Left ventricle myocardium inferior (tissue), 1 donor: ENCODE measurements at regions not wholly inside any gene's neighbourhood (a gene's known extent, or its start where the extent isn't known, plus 50 kb on each side); places are given as distances from the start of the nearest gene placed in this dataset.

ENCODE experiments used
- DNase-seq: peaks from one replicate; pipeline ENCODE4 v3.0.0-alpha.2; 2020
- H3K27ac ChIP-seq: fragments of 200-600 bp; replicated peaks from 2 replicates; pipeline ENCODE4 v1.8.0; 2021
- H3K27me3 ChIP-seq: fragments of 200-600 bp; 2 replicates; pipeline ENCODE4 v1.8.0; 2021; ENCODE audit warnings: low read depth
- H3K36me3 ChIP-seq: fragments of 200-600 bp; 2 replicates; pipeline ENCODE4 v1.8.0; 2021
- H3K4me1 ChIP-seq: fragments of 200-600 bp; 2 replicates; pipeline ENCODE4 v1.8.0; 2021
- H3K4me3 ChIP-seq: fragments of 200-600 bp; 2 replicates; pipeline ENCODE4 v1.8.0; 2021; ENCODE audit warnings: mild to moderate bottlenecking, moderate library complexity
- H3K9me3 ChIP-seq: fragments of 200-600 bp; replicated peaks from 2 replicates; pipeline ENCODE4 v1.8.0; 2021
- CTCF ChIP-seq: fragments of 200-600 bp; IDR thresholded peaks from 2 replicates; pipeline ENCODE4 v1.8.0; 2021; ENCODE audit warnings: antibody characterized with exemption, mild to moderate bottlenecking, borderline replicate concordance
- intact Hi-C: fragments of 100-400 bp; cut with micrococcal nuclease; formaldehyde crosslinking; loops from one replicate; pipeline ENCODE4 v1.11.0; 2022
- donor health status: DM: no; HTN: yes; CAD: no; lungs with severe emphysema.

GRCh38 chr14:56367416-56367815, 212.2 kb upstream of the TMEM260 start:
- Histone ChIP-seq H3K4me3 (no peak overlapping the region), H3K9me3 (peaks cover 37% of the 10 kb centered on the region), H3K36me3 (no peaks in the 10 kb centered on the region), H3K27me3 (no peaks in the 10 kb centered on the region), H3K4me1 (no peaks in the 10 kb centered on the region), H3K27ac (no peak overlapping the region)
- intact Hi-C loops = no loop called here
- no peak for DNase-seq
- no peak for TF ChIP-seq CTCF

- Histone ChIP-seq H3K36me3 (no peaks in the 10 kb centered on the region), H3K9me3 (peaks cover 44% of the 10 kb centered on the region), H3K27me3 (no peaks in the 10 kb centered on the region), H3K4me3 (no peak overlapping the region), H3K4me1 (no peaks in the 10 kb centered on the region), H3K27ac (no peak overlapping the region)
- DNase-seq = no peak
- TF ChIP-seq CTCF = no peak
- intact Hi-C loops = no loop called here
These were observed 207.9 kb upstream of the TMEM260 start for GRCh38 chr14:56371737-56372136.

- no peaks in the 10 kb centered on the region for H3K27me3 ChIP-seq
- no peaks in the 10 kb centered on the region for H3K36me3 ChIP-seq
- peaks cover 1% of the 10 kb centered on the region for H3K4me1 ChIP-seq
- H3K9me3 ChIP-seq = peaks cover 35% of the 10 kb centered on the region
- intact Hi-C loops = no loop called here
- H3K27ac ChIP-seq = no peak overlapping the region
- no peak for TF ChIP-seq CTCF
- DNase-seq = no peak
- no peak overlapping the region for H3K4me3 ChIP-seq
These were observed 205.2 kb upstream of the TMEM260 start for GRCh38 chr14:56374421-56374820.

- H3K27ac ChIP-seq = no peak overlapping the region
- intact Hi-C loops = no loop called here
- no peak for DNase-seq
- H3K9me3 ChIP-seq = peaks cover 12% of the 10 kb centered on the region
- H3K4me3 ChIP-seq = no peak overlapping the region
- H3K4me1 ChIP-seq = peaks cover 7% of the 10 kb centered on the region
- H3K27me3 ChIP-seq = no peaks in the 10 kb centered on the region
- H3K36me3 ChIP-seq = no peaks in the 10 kb centered on the region
- TF ChIP-seq CTCF = no peak
These were observed 201.6 kb upstream of the TMEM260 start for GRCh38 chr14:56378046-56378445.

- no peak for DNase-seq
- no peaks in the 10 kb centered on the region for H3K27me3 ChIP-seq
- intact Hi-C loops = no loop called here
These were observed 201.1 kb upstream of the TMEM260 start for GRCh38 chr14:56378475-56378877.

More at GRCh38 chr14:56378475-56378877, 201.1 kb upstream of the TMEM260 start:
- TF ChIP-seq CTCF = no peak
- Histone ChIP-seq H3K27ac (no peak overlapping the region), H3K4me1 (peaks cover 7% of the 10 kb centered on the region), H3K4me3 (no peak overlapping the region), H3K36me3 (no peaks in the 10 kb centered on the region), H3K9me3 (peaks cover 16% of the 10 kb centered on the region)
